K562 (cell line): ENCODE measurements at regions not wholly inside any gene's neighbourhood (a gene's known extent, or its start where the extent isn't known, plus 50 kb on each side); places are given as distances from the start of the nearest gene placed in this dataset.

Source experiments
- ATAC-seq: fragments of 200-7000 bp; cut with Tn5 transposase; 3 replicates; pipeline ENCODE4 v1.9.1; 2020; ENCODE audit warnings: moderate library complexity
- BruUV-seq: library from RNA; stranded (reverse); fragments of 400-500 nt; replicated peaks from 2 replicates; lab custom pipeline; 2021; lab: Mats Ljungman, UMichigan
- CTCF ChIA-PET: fragments of 300-600 bp; formaldehyde crosslinking; extraction: SDS; loops from one replicate; lab custom pipeline; 2021; ENCODE audit warnings: low intra/inter-chr PET ratio; lab: Yijun Ruan, JAX
- POLR2A ChIA-PET: fragments of 300-600, 350-650 bp; sonication (Branson Sonifier 250); formaldehyde crosslinking; extraction: SDS; loops from one replicate; lab custom pipeline; 2021; ENCODE audit warnings: antibody characterized with exemption, inconsistent platforms; lab: Yijun Ruan, JAX
- DNase-seq, 4 experiments: peaks; one replicate each; pipeline versions ENCODE4 v3.0.0 to v3.0.0-alpha.2; 2011 to 2018; ENCODE audit warnings: low spot score in 3 of 4, mixed read lengths in 3 of 4; ENCODE audit errors: extremely low read depth in 1 of 4
- FAIRE-seq: peaks from 2 replicates; lab custom pipeline; 2011; peaks lifted over from hg19 to GRCh38; lab: Jason Lieb, UNC
- H2AFZ ChIP-seq: 2 replicates; pipeline ENCODE4 v1.6.0; 2011; ENCODE audit warnings: low read depth, low read length, control low read depth, inconsistent platforms
- H3K27ac ChIP-seq: fragments of 200-600 bp; 3 replicates; pipeline ENCODE4 v1.8.0; 2011; ENCODE audit warnings: low read depth, mild to moderate bottlenecking, control low read depth, inconsistent platforms, low read length, moderate library complexity, mixed read lengths; ENCODE audit errors: extremely low read depth
- H3K27me3 ChIP-seq, 2 experiments: fragments of 300-600 bp in 1 of 2; 2 replicates in 1 of 2; 3 replicates in 1 of 2; pipeline versions ENCODE4 v1.6.0 to v1.8.0; 2011; ENCODE audit warnings: inconsistent platforms in 2 of 2, low read length in 2 of 2, mild to moderate bottlenecking in 1 of 2, mixed read lengths in 1 of 2, moderate library complexity in 1 of 2; ENCODE audit not compliant: control insufficient read depth in 2 of 2, insufficient read depth in 2 of 2
- H3K36me3 ChIP-seq: fragments of 300-600 bp; 3 replicates; pipeline ENCODE4 v1.8.0; 2011; ENCODE audit warnings: mild to moderate bottlenecking, low read length, inconsistent platforms; ENCODE audit not compliant: control insufficient read depth, insufficient read depth
- H3K4me1 ChIP-seq, 2 experiments: fragments of 200-600 bp in 1 of 2; replicated peaks in 1 of 2; 2 replicates in 1 of 2; 3 replicates in 1 of 2; pipeline versions ENCODE4 v1.5.1 to v1.8.0; 2011; ENCODE audit warnings: inconsistent platforms in 2 of 2, low read length in 2 of 2, mild to moderate bottlenecking in 1 of 2, mixed read lengths in 1 of 2, moderate library complexity in 1 of 2; ENCODE audit not compliant: control insufficient read depth in 2 of 2, insufficient read depth in 2 of 2
- H3K4me2 ChIP-seq: 2 replicates; pipeline ENCODE4 v1.6.1; 2011; ENCODE audit warnings: low read length, control low read depth, inconsistent platforms, mixed read lengths; ENCODE audit not compliant: insufficient read depth
- H3K4me3 ChIP-seq: fragments of 200-600 bp; sonication (generic), shearing (Covaris generic); 2 replicates; pipeline ENCODE4 v1.5.1; 2016; ENCODE audit warnings: control low read depth, inconsistent platforms
- H3K79me2 ChIP-seq: fragments of 200-600 bp; 3 replicates; pipeline ENCODE4 v1.8.0; 2011; ENCODE audit warnings: low read length, inconsistent platforms; ENCODE audit not compliant: control insufficient read depth, insufficient read depth
- H3K9ac ChIP-seq, 2 experiments: 2 replicates each; pipeline versions ENCODE4 v1.6.0 to v1.6.1; 2011; ENCODE audit warnings: low read depth in 2 of 2, low read length in 2 of 2, control low read depth in 1 of 2, inconsistent platforms in 1 of 2, mild to moderate bottlenecking in 1 of 2, mixed read lengths in 1 of 2; ENCODE audit not compliant: insufficient read depth in 1 of 2
- H3K9me1 ChIP-seq: one replicate; pipeline ENCODE4 v1.6.0; 2011; ENCODE audit warnings: inconsistent platforms, mild to moderate bottlenecking, low read length, moderate library complexity; ENCODE audit not compliant: control insufficient read depth, insufficient read depth
- H3K9me3 ChIP-seq: replicated peaks from 2 replicates; pipeline ENCODE4 v1.5.1; 2011; ENCODE audit warnings: low read depth, low read length, inconsistent platforms; ENCODE audit not compliant: control insufficient read depth, insufficient read depth
- H4K20me1 ChIP-seq: replicated peaks from 2 replicates; pipeline ENCODE4 v1.6.1; 2011; ENCODE audit warnings: low read length, inconsistent platforms, mixed read lengths; ENCODE audit not compliant: control insufficient read depth, insufficient read depth
- BDP1 ChIP-seq: IDR thresholded peaks from 3 replicates; pipeline ENCODE4 v1.6.1; 2011; ENCODE audit not compliant: insufficient read length, insufficient read depth
- BMI1 ChIP-seq: fragments of 150-350 bp; IDR thresholded peaks from 2 replicates; pipeline ENCODE4 v1.6.1; 2014; ENCODE audit warnings: low read length
- CHD4 ChIP-seq: fragments of 200-600 bp; sonication (generic); IDR thresholded peaks from 3 replicates; pipeline ENCODE4 v1.6.1; 2012; ENCODE audit warnings: low read depth, mild to moderate bottlenecking, mixed read lengths, low read length, inconsistent platforms; ENCODE audit not compliant: insufficient read depth, insufficient replicate concordance, poor library complexity, severe bottlenecking
- NCOR1 ChIP-seq: fragments of 450-650 bp; IDR thresholded peaks from 2 replicates; pipeline ENCODE4 v1.6.1; 2016; ENCODE audit warnings: mild to moderate bottlenecking, moderate library complexity
- SPI1 ChIP-seq: IDR thresholded peaks from 2 replicates; pipeline ENCODE4 v1.6.1; 2011; ENCODE audit warnings: low read depth, low read length, control low read depth, borderline replicate concordance
- ZBTB1 ChIP-seq: sonication (generic); formaldehyde crosslinking; IDR thresholded peaks from 2 replicates; pipeline ENCODE4 v1.8.1; 2023; ENCODE audit warnings: missing genetic modification reagents, low read depth, mild to moderate bottlenecking, borderline replicate concordance
- WGBS: fragments of 100-300 bp; shearing (Covaris generic); methylation state at CpG from one replicate; pipeline ENCODE4 v1.1.6; 2016; ENCODE audit warnings: low coverage, mixed read lengths; ENCODE audit not compliant: insufficient coverage; ENCODE audit errors: missing lambda C conversion rate; 5-methylcytosine and 5-hydroxymethylcytosine counted together
- in situ Hi-C: fragments of 300-500 bp; cut with MboI; formaldehyde crosslinking; loops from 4 replicates; pipeline ENCODE4 v1.15.0; 2018; ENCODE audit warnings: inconsistent platforms, mixed read lengths
- intact Hi-C: fragments of 100-400 bp; cut with micrococcal nuclease; formaldehyde crosslinking; loops from 2 replicates; pipeline ENCODE4 v1.14.2; 2022

- H3K36me3 ChIP-seq: no peaks in the 10 kb centered on the region
- H4K20me1 ChIP-seq: no peaks in the 10 kb centered on the region
- H3K27me3 ChIP-seq: no peaks in the 10 kb centered on the region
- in situ Hi-C loops: no loop called here
- BruUV-seq: no TSS peak
- POLR2A ChIA-PET: no interaction called here
- no peak for FAIRE-seq
- H3K4me1 ChIP-seq: no peaks in the 10 kb centered on the region
- no peak overlapping the region for H3K27ac ChIP-seq
- no peak for TF ChIP-seq BDP1
- TF ChIP-seq NCOR1: no peak
- TF ChIP-seq BMI1: no peak
- no peak for TF ChIP-seq ZBTB1 (CRISPR knock-in tag)
- TF ChIP-seq, all 486 proteins: peak for 0
- CTCF ChIA-PET: no interaction called here
- no peak overlapping the region for H3K4me2 ChIP-seq
- ATAC-seq (no peak), DNase-seq (no peak)
- no peak overlapping the region for H3K4me3 ChIP-seq
- H3K9me1 ChIP-seq: no peaks in the 10 kb centered on the region
- H3K9ac ChIP-seq: no peak overlapping the region
- intact Hi-C loops: no loop called here
- 0% methylated on average over 1 of the region's 1 CpG for WGBS
- no peak overlapping the region for H2AFZ ChIP-seq
- no peaks in the 10 kb centered on the region; the same call in 1 of the 2 replicates for H3K9me3 ChIP-seq
- no peaks in the 10 kb centered on the region for H3K79me2 ChIP-seq
These were observed 161.7 kb upstream of the ARHGAP20 start for GRCh38 chr11:110873975-110874374.

- no peaks in the 10 kb centered on the region for H4K20me1 ChIP-seq
- in situ Hi-C loops (no loop called here), intact Hi-C loops (no loop called here)
- no peak overlapping the region for H3K9ac ChIP-seq
- no peak overlapping the region for H3K4me3 ChIP-seq
- no peak overlapping the region for H2AFZ ChIP-seq
- no peaks in the 10 kb centered on the region for H3K4me1 ChIP-seq
- no peaks in the 10 kb centered on the region for H3K36me3 ChIP-seq
- H3K9me1 ChIP-seq: no peaks in the 10 kb centered on the region
- CTCF ChIA-PET: no interaction called here
- POLR2A ChIA-PET: no interaction called here
- no peak overlapping the region for H3K27ac ChIP-seq
- H3K9me3 ChIP-seq: no peaks in the 10 kb centered on the region; the same call in 1 of the 2 replicates
- TF ChIP-seq CHD4 (no peak), SPI1 (peak; percentile 40; the same call in 1 of the 2 replicates)
- no TSS peak for BruUV-seq
- H3K4me2 ChIP-seq: no peak overlapping the region
- DNase-seq: no peak
- no peaks in the 10 kb centered on the region for H3K27me3 ChIP-seq
- no peak for FAIRE-seq
- 0% methylated on average over 5 of the region's 5 CpGs for WGBS
- ATAC-seq: no peak
- H3K79me2 ChIP-seq: no peaks in the 10 kb centered on the region
These were observed 158.7 kb upstream of the ARHGAP20 start for GRCh38 chr11:110870816-110871522.
